Endothelial cell of umbilical vein (primary cell): ENCODE measurements at regions not wholly inside any gene's neighbourhood (a gene's known extent, or its start where the extent isn't known, plus 50 kb on each side); places are given as distances from the start of the nearest gene placed in this dataset.

Experiments
- BruUV-seq: library from RNA; stranded (reverse); fragments of 400-500 nt; replicated peaks from 2 replicates; lab custom pipeline; 2021; lab: Mats Ljungman, UMichigan
- CTCF ChIA-PET: fragments of 300-600, 350-600 bp; sonication (Branson Sonifier 250); formaldehyde crosslinking; loops from one replicate; lab custom pipeline; 2021; ENCODE audit warnings: antibody characterized with exemption, inconsistent platforms; lab: Charles Lee
- POLR2A ChIA-PET: fragments of 300-600, 350-600 bp; sonication (Branson Sonifier 250); formaldehyde crosslinking; loops from one replicate; lab custom pipeline; 2021; ENCODE audit warnings: antibody characterized with exemption, inconsistent platforms; lab: Charles Lee
- DNase-seq: peaks from one replicate; pipeline ENCODE4 v3.0.0-alpha.2; 2011; ENCODE audit warnings: low read depth, low spot score
- FAIRE-seq: peaks from 2 replicates; lab custom pipeline; 2011; peaks lifted over from hg19 to GRCh38; lab: Jason Lieb, UNC
- H2AFZ ChIP-seq: 2 replicates; pipeline ENCODE4 v1.6.0; 2012; ENCODE audit warnings: low read depth, low read length, control low read depth, inconsistent platforms
- H3K27ac ChIP-seq: 2 replicates; pipeline ENCODE4 v1.5.1; 2011; ENCODE audit warnings: low read depth, mild to moderate bottlenecking, control low read depth, low read length, moderate library complexity; ENCODE audit not compliant: insufficient read depth
- H3K27me3 ChIP-seq, 2 experiments: 2 replicates each; pipeline versions ENCODE4 v1.6.0 to v1.6.1; 2011; ENCODE audit warnings: low read length in 2 of 2, mixed read lengths in 1 of 2; ENCODE audit not compliant: control insufficient read depth in 2 of 2, insufficient read depth in 2 of 2
- H3K36me3 ChIP-seq, 2 experiments: 2 replicates in 1 of 2; 3 replicates in 1 of 2; pipeline ENCODE4 v1.5.1; 2011; ENCODE audit warnings: low read length in 2 of 2, mild to moderate bottlenecking in 1 of 2, moderate library complexity in 1 of 2; ENCODE audit not compliant: control insufficient read depth in 2 of 2, insufficient read depth in 2 of 2; ENCODE audit errors: extremely low read depth in 1 of 2
- H3K4me1 ChIP-seq: 3 replicates; pipeline ENCODE4 v1.5.1; 2011; ENCODE audit warnings: mild to moderate bottlenecking, low read length; ENCODE audit not compliant: control insufficient read depth, insufficient read depth; ENCODE audit errors: extremely low read depth
- H3K4me2 ChIP-seq: 2 replicates; pipeline ENCODE4 v1.6.1; 2011; ENCODE audit warnings: low read length, control low read depth, mixed read lengths; ENCODE audit not compliant: insufficient read depth
- H3K4me3 ChIP-seq, 3 experiments: fragments of 200-600 bp in 1 of 3; sonication (generic), shearing (Covaris generic) in 1 of 3; replicated peaks in 1 of 3; 2 replicates each; pipeline ENCODE4 v1.5.1; 2011 to 2016; ENCODE audit warnings: control low read depth in 3 of 3, low read length in 3 of 3, mild to moderate bottlenecking in 2 of 3, inconsistent platforms in 1 of 3, low read depth in 1 of 3, moderate library complexity in 1 of 3; ENCODE audit not compliant: insufficient read depth in 1 of 3
- H3K79me2 ChIP-seq: 2 replicates; pipeline ENCODE4 v1.6.0; 2012; ENCODE audit warnings: low read length, inconsistent platforms; ENCODE audit not compliant: control insufficient read depth, insufficient read depth
- H3K9ac ChIP-seq: replicated peaks from 2 replicates; pipeline ENCODE3; 2011; ENCODE audit warnings: low read length, control low read depth; ENCODE audit not compliant: insufficient read depth; ENCODE audit errors: extremely low read depth
- H3K9me1 ChIP-seq: replicated peaks from 3 replicates; pipeline ENCODE4 v1.6.0; 2011; ENCODE audit warnings: mild to moderate bottlenecking, low read length; ENCODE audit not compliant: control insufficient read depth, insufficient read depth; ENCODE audit errors: extremely low read depth
- H3K9me3 ChIP-seq: replicated peaks from 2 replicates; pipeline ENCODE4 v1.5.1; 2012; ENCODE audit warnings: low read length, inconsistent platforms; ENCODE audit not compliant: control insufficient read depth, insufficient read depth
- H4K20me1 ChIP-seq: replicated peaks from 2 replicates; pipeline ENCODE3; 2011; ENCODE audit warnings: mild to moderate bottlenecking, low read length; ENCODE audit not compliant: control insufficient read depth, insufficient read depth; ENCODE audit errors: extremely low read depth
- CTCF ChIP-seq, 2 donors: IDR thresholded peaks; 1 replicate in 1 of 2; 2 replicates in 1 of 2; pipeline ENCODE4 v1.5.1; 2011; ENCODE audit warnings: low read length in 2 of 2, mild to moderate bottlenecking in 2 of 2, moderate library complexity in 2 of 2, control low read depth in 1 of 2, inconsistent platforms in 1 of 2, low read depth in 1 of 2; ENCODE audit not compliant: insufficient read depth in 1 of 2; ENCODE audit errors: extremely low read depth in 1 of 2
- EZH2 ChIP-seq: IDR thresholded peaks from 2 replicates; pipeline ENCODE4 v1.6.1; 2012; ENCODE audit warnings: borderline replicate concordance, low read depth, mild to moderate bottlenecking, moderate library complexity, low read length, inconsistent platforms; ENCODE audit not compliant: severe bottlenecking
- FOS ChIP-seq: IDR thresholded peaks from 2 replicates; pipeline ENCODE4 v1.6.1; 2011; ENCODE audit warnings: mild to moderate bottlenecking, low read length, moderate library complexity, borderline replicate concordance; ENCODE audit not compliant: insufficient read depth
- GATA2 ChIP-seq: IDR thresholded peaks from 2 replicates; pipeline ENCODE4 v1.7.0; 2011; ENCODE audit warnings: low read depth, mild to moderate bottlenecking, moderate library complexity, mixed read lengths, low read length; ENCODE audit not compliant: insufficient read length, insufficient read depth
- JUN ChIP-seq: IDR thresholded peaks from 2 replicates; pipeline ENCODE4 v1.6.1; 2011; ENCODE audit warnings: borderline replicate concordance, low read depth; ENCODE audit not compliant: insufficient read length, insufficient read depth
- MYC ChIP-seq: IDR thresholded peaks from one replicate; pipeline ENCODE4 v1.6.1; 2011; ENCODE audit warnings: mild to moderate bottlenecking, low read depth, low read length
- POLR2A ChIP-seq: IDR thresholded peaks from 2 replicates; pipeline ENCODE4 v1.6.1; 2012; ENCODE audit warnings: low read depth, mild to moderate bottlenecking, control low read depth, low read length
- POLR2AphosphoS5 ChIP-seq: IDR thresholded peaks from 2 replicates; pipeline ENCODE4 v1.6.1; 2012; ENCODE audit warnings: low read depth, mild to moderate bottlenecking, control low read depth, low read length, moderate library complexity; ENCODE audit not compliant: insufficient read depth
- dilution Hi-C: fragments of 300-500 bp; cut with MboI; formaldehyde crosslinking; loops from one replicate; pipeline ENCODE4 v1.15.0; 2019; ENCODE audit warnings: low sequenced_read_pairs; ENCODE audit not compliant: extremely low pct_ligation_motif_present
- intact Hi-C: fragments of 100-400 bp; cut with micrococcal nuclease; formaldehyde crosslinking; loops from one replicate; pipeline ENCODE4 v1.10.0; 2022
- TF ChIP-seq, protein P1 (sequence below): IDR thresholded peaks from 2 replicates; pipeline ENCODE4 v1.6.1; 2011; ENCODE audit not compliant: insufficient read depth, insufficient read length

DNA sequence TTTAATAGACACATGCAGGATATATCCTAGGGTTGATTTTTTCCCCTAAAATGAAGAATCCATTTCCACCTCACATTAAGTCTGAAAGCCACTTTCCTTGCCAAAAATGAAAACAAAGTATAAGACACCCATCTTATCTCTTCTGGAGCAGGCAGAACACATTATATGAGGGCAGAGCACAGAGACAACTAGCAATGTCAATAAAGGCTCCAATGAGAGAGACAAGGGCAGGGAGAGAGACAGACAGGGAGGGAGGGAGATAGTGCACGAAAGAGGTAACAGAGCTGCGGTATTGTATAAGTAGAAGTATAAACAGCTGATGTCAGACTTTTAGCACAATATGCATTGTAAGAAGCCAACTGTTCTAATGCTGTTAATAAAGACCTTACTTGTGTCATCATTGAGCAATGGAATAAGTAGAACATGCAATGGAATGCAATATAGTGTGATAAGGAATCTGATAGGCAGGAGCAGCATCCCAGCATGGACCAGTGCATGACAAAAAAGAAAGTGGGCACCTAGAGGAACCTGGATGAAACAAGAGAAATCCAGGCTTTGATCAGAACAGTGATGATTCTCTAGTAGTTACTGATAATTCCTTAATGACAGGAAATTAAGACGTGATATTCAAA lies 150.6 kb upstream of the TCF4 start:
- ChIA-PET POLR2A (no interaction called here), CTCF (no interaction called here)
- no peaks in the 10 kb centered on the region for H4K20me1 ChIP-seq
- no peaks in the 10 kb centered on the region for H3K79me2 ChIP-seq
- H3K36me3 ChIP-seq = no peaks in the 10 kb centered on the region
- TF ChIP-seq, protein P1, sequence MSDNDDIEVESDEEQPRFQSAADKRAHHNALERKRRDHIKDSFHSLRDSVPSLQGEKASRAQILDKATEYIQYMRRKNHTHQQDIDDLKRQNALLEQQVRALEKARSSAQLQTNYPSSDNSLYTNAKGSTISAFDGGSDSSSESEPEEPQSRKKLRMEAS = no peak
- TF ChIP-seq EZH2 = no peak
- DNase-seq = no peak
- H3K27ac ChIP-seq = no peak overlapping the region
- no peaks in the 10 kb centered on the region for H3K9me1 ChIP-seq
- no peak for FAIRE-seq
- H3K4me2 ChIP-seq = no peak overlapping the region
- dilution Hi-C loops = no loop called here
- no peaks in the 10 kb centered on the region for H3K27me3 ChIP-seq
- no peaks in the 10 kb centered on the region for H3K4me1 ChIP-seq
- H3K4me3 ChIP-seq = no peak overlapping the region
- H3K9me3 ChIP-seq = no peaks in the 10 kb centered on the region
- intact Hi-C loops = no loop called here
- H3K9ac ChIP-seq = no peak overlapping the region
- no TSS peak for BruUV-seq
- no peak overlapping the region for H2AFZ ChIP-seq

- CTCF ChIA-PET = no interaction called here
- POLR2A ChIA-PET = no interaction called here
- Histone ChIP-seq H3K4me1 (peaks cover under 1% of the 10 kb centered on the region), H3K9me3 (no peaks in the 10 kb centered on the region), H3K27me3 (no peaks in the 10 kb centered on the region), H3K4me3 (no peak overlapping the region), H3K27ac (no peak overlapping the region), H3K36me3 (no peaks in the 10 kb centered on the region), H3K4me2 (no peak overlapping the region), H4K20me1 (no peaks in the 10 kb centered on the region), H3K9me1 (no peaks in the 10 kb centered on the region), H2AFZ (no peak overlapping the region), H3K79me2 (no peaks in the 10 kb centered on the region), H3K9ac (no peak overlapping the region)
- TF ChIP-seq EZH2 = no peak
- TF ChIP-seq POLR2AphosphoS5 = no peak
- TF ChIP-seq FOS = no peak
- TF ChIP-seq, protein P1 = no peak
- TF ChIP-seq GATA2 = no peak
- TF ChIP-seq POLR2A = no peak
- no peak for TF ChIP-seq MYC
- no peak for TF ChIP-seq CTCF (IDR thresholded peaks at IDR 0.05; ENCODE audit: extremely low read depth in 1 of 2, insufficient read depth in 1 of 2, low read depth in 1 of 2, low read length in 2 of 2)
- no peak for TF ChIP-seq JUN
- FAIRE-seq = no peak
- intact Hi-C loops (no loop called here), dilution Hi-C loops (no loop called here)
- no peak for DNase-seq
- BruUV-seq = no TSS peak
Observed at GRCh38 chr18:55737781-55738468, 149.9 kb upstream of the TCF4 start.
